ELR (cell line): ENCODE measurements at regions not wholly inside any gene's neighbourhood (a gene's known extent, or its start where the extent isn't known, plus 50 kb on each side); places are given as distances from the start of the nearest gene placed in this dataset.
A peak's percentile ranks its signal among the peaks of the same experiment; 100 is the strongest.

Source experiments
- DNase-seq: peaks from one replicate; pipeline ENCODE4 v3.0.0-alpha.2; 2015; ENCODE audit warnings: low read depth

- no peak for DNase-seq
Observed at GRCh38 chr5:110032376-110032775, 342.6 kb downstream of the MAN2A1 start.

- no peak for DNase-seq
Observed at GRCh38 chr5:110034056-110034600, 344.4 kb downstream of the MAN2A1 start.

DNA sequence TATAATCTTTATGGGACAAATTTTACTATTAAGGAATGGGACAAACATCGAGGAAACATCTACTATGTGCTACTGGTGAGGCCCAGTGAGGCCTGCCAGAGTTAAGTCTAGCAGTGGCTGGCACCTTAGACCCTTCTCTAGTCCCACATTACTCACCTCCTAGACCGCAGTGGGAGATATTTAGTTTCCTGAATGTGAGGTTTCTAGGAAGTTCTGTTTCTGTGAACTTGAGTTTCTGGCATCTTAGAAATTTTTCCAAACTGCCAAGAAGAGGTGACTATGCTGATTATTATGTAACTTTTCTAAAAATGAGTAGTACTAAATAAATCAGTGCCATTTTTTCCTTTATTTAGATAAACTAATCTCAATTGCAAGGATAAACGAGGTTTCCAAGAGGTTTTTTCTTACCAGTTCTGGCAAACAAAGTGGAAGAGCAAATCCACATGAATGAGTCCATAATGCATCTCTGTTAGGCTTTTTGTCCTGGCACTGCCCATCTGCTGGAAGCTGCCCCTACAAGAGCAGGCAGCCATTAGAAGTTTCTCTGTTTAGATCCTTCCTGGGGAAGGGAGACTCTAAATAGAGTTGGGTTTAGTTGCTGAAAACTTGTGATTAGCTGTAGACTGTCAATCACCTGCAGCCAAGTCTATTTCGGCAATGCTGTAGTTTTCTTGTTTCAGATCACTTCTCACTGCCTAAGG lies 348.7 kb downstream of the MAN2A1 start:
- no peak for DNase-seq

GRCh38 chr5:110040178-110040577 lies 350.5 kb downstream of the MAN2A1 start:
- DNase-seq, result peak; percentile 27

DNA sequence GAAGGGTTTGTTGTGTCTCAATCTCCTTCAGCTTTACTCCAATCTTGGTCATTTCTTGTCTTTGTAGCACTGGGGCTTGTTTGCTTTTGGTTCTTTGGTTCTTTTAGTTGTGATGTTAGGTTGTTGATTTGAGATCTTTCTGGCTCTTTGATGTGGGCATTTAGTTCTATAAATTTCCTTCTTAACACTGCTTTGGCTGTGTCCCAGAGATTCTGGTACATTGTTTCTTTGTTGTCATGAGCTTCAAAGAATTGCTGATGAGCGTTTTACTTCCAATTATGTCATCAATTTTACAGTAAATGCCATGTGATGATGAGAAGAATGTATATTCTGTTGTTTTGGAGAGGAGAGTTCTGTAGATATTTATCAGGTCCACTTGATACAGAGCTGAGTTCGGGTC lies 353.3 kb downstream of the MAN2A1 start:
- no peak for DNase-seq

- peak; percentile 27 for DNase-seq
Observed at GRCh38 chr5:110045158-110045557, 355.4 kb downstream of the MAN2A1 start.

DNA sequence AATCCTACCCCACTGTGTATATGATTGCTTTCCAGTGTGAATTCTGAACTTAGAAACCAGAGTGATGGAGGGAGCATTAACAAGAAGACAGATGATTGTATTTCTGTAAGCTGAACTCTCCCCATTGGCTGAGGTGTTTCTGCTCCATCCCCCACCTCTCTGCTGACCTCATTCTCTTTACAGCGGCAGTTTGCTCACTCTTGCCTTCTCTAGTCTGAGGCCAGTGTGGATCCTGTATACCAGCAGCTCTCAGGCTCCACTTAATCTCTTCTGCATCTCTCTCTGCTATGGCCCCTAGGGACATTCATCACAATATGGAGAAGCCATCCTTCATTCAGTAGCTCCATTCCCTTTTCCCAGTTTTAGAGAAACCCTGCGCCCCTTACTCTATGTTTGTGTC lies 358.8 kb downstream of the MAN2A1 start:
- no peak for DNase-seq

GRCh38 chr5:110049816-110050215 lies 360.1 kb downstream of the MAN2A1 start:
- DNase-seq, result no peak

DNA sequence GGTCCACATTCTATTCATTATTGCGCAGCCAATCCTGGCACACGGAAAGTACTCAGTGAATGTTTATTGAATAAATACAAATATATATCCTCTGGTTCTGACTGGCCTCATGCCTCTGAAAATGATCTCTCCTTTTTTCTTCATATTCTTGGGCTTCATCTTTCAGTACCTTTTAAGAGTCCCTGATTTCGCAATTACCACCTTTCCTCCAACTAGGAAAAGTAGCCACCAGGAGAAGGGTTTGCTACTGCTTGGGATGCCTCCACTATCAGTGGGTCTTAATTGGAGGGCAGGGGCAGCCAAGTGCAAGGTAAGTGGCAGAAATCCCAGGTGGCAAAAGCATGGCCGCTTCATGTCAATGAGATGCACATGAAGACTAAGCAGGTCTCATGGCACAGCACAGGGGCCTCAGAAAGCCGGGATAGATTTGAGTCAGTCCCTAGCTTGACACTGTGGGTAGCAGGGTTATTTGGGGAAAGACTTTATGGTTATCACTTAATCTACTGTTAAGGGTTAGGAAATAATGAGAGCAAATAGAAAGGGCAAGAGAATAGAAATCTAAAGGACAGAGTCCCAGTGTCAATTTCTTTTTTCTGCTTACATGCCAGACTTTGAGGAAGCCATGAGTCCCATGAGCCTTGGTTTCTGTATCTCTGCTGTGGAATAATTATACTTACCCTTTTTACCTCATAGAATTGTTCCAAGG lies 361.1 kb downstream of the MAN2A1 start:
- DNase-seq, result no peak

DNA sequence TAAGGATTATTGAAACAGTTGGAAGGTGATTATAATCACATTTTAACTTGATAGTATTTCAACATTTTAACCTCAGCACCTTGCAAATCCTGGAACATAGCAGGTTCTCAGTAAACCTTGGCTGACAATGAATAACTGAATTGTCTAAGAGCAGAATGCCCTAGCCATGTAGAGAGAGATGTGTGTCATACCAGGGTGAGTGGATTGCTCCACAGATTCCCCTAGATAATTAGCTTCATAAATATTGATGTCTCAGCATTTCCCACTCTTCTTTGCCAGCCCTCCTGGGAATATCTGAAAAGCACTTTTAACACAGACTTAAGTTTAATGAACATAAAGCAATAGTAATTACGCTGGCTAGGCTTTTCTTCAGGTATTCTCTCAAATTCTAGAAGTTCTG lies 363.5 kb downstream of the MAN2A1 start:
- DNase-seq, result no peak

GRCh38 chr5:110053824-110054223 lies 364.1 kb downstream of the MAN2A1 start:
- no peak for DNase-seq

GRCh38 chr5:110054240-110054639 lies 364.5 kb downstream of the MAN2A1 start:
- peak; percentile 68 for DNase-seq

- DNase-seq, result peak; percentile 9
Observed at GRCh38 chr5:110055302-110055701, 365.6 kb downstream of the MAN2A1 start.

DNA sequence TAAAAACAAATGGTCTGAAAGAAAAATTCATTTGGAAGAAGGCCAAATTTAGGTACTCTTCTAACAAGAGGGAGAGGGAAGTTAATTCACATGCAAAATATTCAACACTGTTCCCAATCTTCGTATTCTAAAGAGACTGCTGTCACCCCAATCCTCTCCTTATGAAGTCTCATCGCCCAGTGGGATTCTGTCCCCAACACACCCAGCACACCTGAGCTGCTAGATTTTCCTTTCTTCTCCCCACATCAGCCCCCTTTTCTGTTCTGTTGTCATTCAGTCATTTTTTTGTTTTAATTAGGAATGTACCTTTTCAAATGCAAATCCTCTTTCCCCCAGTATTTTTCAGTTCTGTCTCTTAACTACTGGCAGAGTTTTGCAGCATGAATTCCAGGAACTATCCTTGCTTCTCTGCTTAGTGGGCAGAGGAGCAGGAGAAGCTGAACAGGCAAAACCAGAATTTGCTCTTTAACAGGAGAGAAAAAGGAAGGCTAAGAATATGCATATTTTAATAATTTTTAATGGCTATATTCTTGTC lies 366.9 kb downstream of the MAN2A1 start:
- DNase-seq, result no peak

DNA sequence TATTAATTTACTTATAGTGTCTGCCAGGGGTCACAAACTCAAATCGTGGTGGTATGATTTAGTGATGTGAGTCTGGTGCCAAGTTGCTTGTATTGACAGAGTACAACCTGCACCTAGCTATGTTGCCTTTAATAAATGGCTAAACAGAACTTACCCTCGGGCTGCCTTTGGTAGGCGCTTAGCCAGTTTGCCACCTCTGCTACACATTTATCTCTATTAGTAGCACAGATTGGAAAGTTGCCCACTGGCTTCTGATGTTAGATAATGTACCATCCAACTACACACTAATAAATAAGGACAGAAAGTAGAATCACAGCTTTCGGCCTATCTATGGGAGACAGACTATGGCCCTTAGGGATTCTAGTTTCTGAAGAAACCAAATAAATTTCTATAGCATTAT lies 368.4 kb downstream of the MAN2A1 start:
- DNase-seq, result no peak

DNA sequence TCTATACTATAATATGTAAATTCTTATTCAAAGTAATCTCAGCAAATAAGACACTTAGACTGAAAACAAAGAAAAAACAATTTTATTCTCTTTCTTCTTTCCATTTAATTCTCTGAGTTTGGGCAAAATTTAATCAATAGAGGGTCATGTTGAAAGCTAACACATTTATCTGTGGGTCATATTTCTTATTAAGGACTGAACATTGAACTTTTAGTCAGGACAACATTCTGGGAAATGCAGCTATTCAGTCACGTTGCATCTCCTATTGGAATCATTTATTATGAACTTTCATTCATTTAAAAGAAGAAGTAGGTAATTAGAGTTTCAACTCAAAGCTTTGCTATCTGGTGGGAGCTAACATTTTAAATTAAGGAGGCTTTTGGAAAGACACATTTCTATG lies 372.5 kb downstream of the MAN2A1 start:
- DNase-seq, result no peak

- DNase-seq, result peak; percentile 57
Observed at GRCh38 chr5:110063640-110064602, 374.2 kb downstream of the MAN2A1 start.

GRCh38 chr5:110064603-110065268 lies 375.0 kb downstream of the MAN2A1 start:
- DNase-seq, result no peak

DNA sequence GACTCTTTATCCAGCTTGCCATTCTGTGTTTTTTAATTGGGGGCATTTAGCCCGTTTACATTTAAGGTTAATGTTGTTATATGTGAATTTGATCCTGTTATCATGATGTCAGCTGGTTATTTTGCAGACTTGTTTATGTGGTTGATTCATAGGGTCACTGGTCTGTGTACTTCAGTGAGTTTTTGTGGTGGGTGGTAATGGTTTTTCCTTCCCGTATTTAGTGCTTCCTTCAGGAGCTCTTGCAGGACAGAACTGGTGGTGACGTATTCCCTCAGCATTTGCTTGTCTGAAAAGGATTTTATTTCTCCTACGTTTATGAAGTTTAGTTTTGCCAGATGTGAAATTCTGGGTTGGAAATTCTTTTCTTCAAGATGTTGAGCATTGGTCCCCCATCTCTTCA lies 381.1 kb downstream of the MAN2A1 start:
- DNase-seq, result no peak

DNA sequence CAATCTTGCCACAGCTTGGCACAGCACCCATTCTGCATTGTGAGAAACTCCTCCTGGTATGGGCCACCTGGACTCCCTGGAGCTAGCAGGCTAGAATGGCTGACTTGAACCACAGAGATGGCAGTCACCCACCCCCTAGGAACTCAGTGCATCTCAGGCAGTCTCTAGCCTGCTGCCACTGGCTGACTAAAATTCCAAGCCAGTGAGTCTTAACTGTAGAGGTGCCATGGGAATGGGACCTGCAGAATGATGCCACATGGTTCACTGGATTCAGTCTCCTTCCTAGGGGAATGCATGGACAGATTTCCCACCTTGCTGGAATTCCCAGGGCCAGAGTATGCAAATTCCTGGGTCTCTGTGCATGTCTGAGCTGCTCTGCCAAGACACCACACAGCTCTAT lies 382.9 kb downstream of the MAN2A1 start:
- DNase-seq, result peak; percentile 25

GRCh38 chr5:110073534-110073933 lies 383.8 kb downstream of the MAN2A1 start:
- no peak for DNase-seq

- DNase-seq, result no peak
Observed at GRCh38 chr5:110075656-110076055, 385.9 kb downstream of the MAN2A1 start.
